Esophagus squamous epithelium (tissue), 5 donors: ENCODE measurements at regions not wholly inside any gene's neighbourhood (a gene's known extent, or its start where the extent isn't known, plus 50 kb on each side); places are given as distances from the start of the nearest gene placed in this dataset.

Experiments
- DNase-seq: peaks from one replicate; lab custom pipeline; 2025; lab: John Stamatoyannopoulos, UW
- H3K27ac ChIP-seq, 4 donors: fragments of 200-600 bp; sonication (generic); one replicate each; pipeline ENCODE4 v1.5.1; 2016 to 2019; ENCODE audit warnings: mild to moderate bottlenecking in 1 of 4
- H3K27me3 ChIP-seq, 4 donors: fragments of 200-600 bp; sonication (generic); 1 replicate in 3 of 4; 2 replicates in 1 of 4; pipeline versions ENCODE4 v1.5.1 to v1.6.0; 2017 to 2021; ENCODE audit warnings: antibody characterized with exemption in 1 of 4
- H3K36me3 ChIP-seq, 3 donors: fragments of 200-600 bp; sonication (generic); one replicate each; pipeline ENCODE4 v1.5.1; 2016 to 2019
- H3K4me1 ChIP-seq, 3 donors: fragments of 200-600 bp; sonication (generic); one replicate each; pipeline ENCODE4 v1.5.1; 2017 to 2019
- H3K4me3 ChIP-seq, 4 donors: fragments of 200-600 bp; sonication (generic); 1 replicate in 3 of 4; 2 replicates in 1 of 4; pipeline ENCODE4 v1.5.1; 2016 to 2019; ENCODE audit warnings: mild to moderate bottlenecking in 2 of 4, moderate library complexity in 1 of 4
- H3K9me3 ChIP-seq, 3 donors: fragments of 200-600 bp; sonication (generic); one replicate each; pipeline ENCODE4 v1.5.1; 2016 to 2019
- CTCF ChIP-seq, 6 experiments: fragments of 450-650 bp in 4 of 6; fragments of 200-600 bp in 2 of 6; sonication (generic) in 2 of 6; IDR thresholded peaks; one replicate each; pipeline ENCODE4 v1.5.1; 2016 to 2019; ENCODE audit warnings: antibody characterized with exemption in 6 of 6, mild to moderate bottlenecking in 4 of 6, moderate library complexity in 4 of 6
- POLR2A ChIP-seq, 4 donors: fragments of 450-650 bp; IDR thresholded peaks; one replicate each; pipeline ENCODE4 v1.6.1; 2017; ENCODE audit warnings: antibody characterized with exemption in 4 of 4, mild to moderate bottlenecking in 4 of 4, moderate library complexity in 3 of 4
- WGBS, 2 donors: methylation state at CpG; one replicate each; pipeline ENCODE4 v1.1.5; 2018; 5-methylcytosine and 5-hydroxymethylcytosine counted together
- intact Hi-C: fragments of 100-400 bp; cut with DNase I; formaldehyde crosslinking; loops from one replicate; pipeline ENCODE4 v1.15.0; 2022
- donor health status: DM: yes; HTN: yes; CAD: no.

- Histone ChIP-seq H3K27me3 (no peaks in the 10 kb centered on the region), H3K4me3 (no peak overlapping the region), H3K27ac (no peak overlapping the region), H3K4me1 (no peaks in the 10 kb centered on the region), H3K9me3 (peaks cover 0 to 13% (median 0%) of the 10 kb centered on the region in 3 donors), H3K36me3 (no peaks in the 10 kb centered on the region)
- intact Hi-C loops, result no loop called here
- no peak for TF ChIP-seq POLR2A (IDR thresholded peaks at IDR 0.05)
- DNase-seq, result no peak
These were observed 812.6 kb downstream of the TENT5A start for GRCh38 chr6:80939898-80940297.

GRCh38 chr6:80939480-80939879, 813.0 kb downstream of the TENT5A start:
- no peaks in the 10 kb centered on the region for H3K4me1 ChIP-seq
- peaks cover 0 to 13% (median 0%) of the 10 kb centered on the region in 3 donors for H3K9me3 ChIP-seq
- no peaks in the 10 kb centered on the region for H3K27me3 ChIP-seq
- intact Hi-C loops, result no loop called here
- no peaks in the 10 kb centered on the region for H3K36me3 ChIP-seq
- DNase-seq, result no peak
- H3K4me3 ChIP-seq, result no peak overlapping the region
- TF ChIP-seq CTCF (IDR thresholded peaks at IDR 0.05) (no peak), POLR2A (IDR thresholded peaks at IDR 0.05) (no peak)
- WGBS, 2 donors, result 63 to 67% methylated on average over 4 of the region's 4 CpGs
- no peak overlapping the region for H3K27ac ChIP-seq

GRCh38 chr6:80938131-80938530, 814.4 kb downstream of the TENT5A start:
- H3K4me1 ChIP-seq, result no peaks in the 10 kb centered on the region
- peaks cover 0 to 13% (median 0%) of the 10 kb centered on the region in 3 donors for H3K9me3 ChIP-seq
- no peak for TF ChIP-seq POLR2A (IDR thresholded peaks at IDR 0.05)
- TF ChIP-seq CTCF (IDR thresholded peaks at IDR 0.05), result no peak
- WGBS, 2 donors, result 24 to 33% methylated on average over 1 of the region's 1 CpG
- H3K27me3 ChIP-seq, result no peaks in the 10 kb centered on the region
- intact Hi-C loops, result no loop called here
- H3K4me3 ChIP-seq, result no peak overlapping the region
- DNase-seq, result no peak
- H3K27ac ChIP-seq, result no peak overlapping the region
- H3K36me3 ChIP-seq, result no peaks in the 10 kb centered on the region

- H3K27me3 ChIP-seq, result no peaks in the 10 kb centered on the region
- H3K9me3 ChIP-seq, result peaks cover 0 to 7% (median 0%) of the 10 kb centered on the region in 3 donors
- TF ChIP-seq POLR2A (IDR thresholded peaks at IDR 0.05) (no peak), CTCF (IDR thresholded peaks at IDR 0.05) (no peak)
- H3K27ac ChIP-seq, result no peak overlapping the region
- DNase-seq, result no peak
- intact Hi-C loops, result no loop called here
- no peak overlapping the region for H3K4me3 ChIP-seq
- H3K36me3 ChIP-seq, result no peaks in the 10 kb centered on the region
- no peaks in the 10 kb centered on the region for H3K4me1 ChIP-seq
These were observed 820.1 kb downstream of the TENT5A start for GRCh38 chr6:80932359-80932758.

GRCh38 chr6:80930376-80930775, 822.1 kb downstream of the TENT5A start:
- TF ChIP-seq POLR2A (IDR thresholded peaks at IDR 0.05), result no peak
- TF ChIP-seq CTCF (IDR thresholded peaks at IDR 0.05), result no peak
- no peaks in the 10 kb centered on the region for H3K9me3 ChIP-seq
- H3K4me1 ChIP-seq, result no peaks in the 10 kb centered on the region
- H3K36me3 ChIP-seq, result no peaks in the 10 kb centered on the region
- no peaks in the 10 kb centered on the region for H3K27me3 ChIP-seq
- H3K4me3 ChIP-seq, result no peak overlapping the region
- intact Hi-C loops, result no loop called here
- DNase-seq, result no peak
- no peak overlapping the region for H3K27ac ChIP-seq

GRCh38 chr6:80923816-80924215, 817.3 kb downstream of the BCKDHB start:
- TF ChIP-seq CTCF (IDR thresholded peaks at IDR 0.05) (no peak), POLR2A (IDR thresholded peaks at IDR 0.05) (no peak)
- Histone ChIP-seq H3K4me1 (no peaks in the 10 kb centered on the region), H3K27ac (no peak overlapping the region), H3K27me3 (no peaks in the 10 kb centered on the region), H3K36me3 (no peaks in the 10 kb centered on the region), H3K4me3 (no peak overlapping the region), H3K9me3 (no peaks in the 10 kb centered on the region)
- 48 to 75% methylated on average over 2 of the region's 2 CpGs for WGBS, 2 donors
- intact Hi-C loops, result no loop called here
- no peak for DNase-seq
